EL (cell line): ENCODE measurements at regions not wholly inside any gene's neighbourhood (a gene's known extent, or its start where the extent isn't known, plus 50 kb on each side); places are given as distances from the start of the nearest gene placed in this dataset.

Experiments used
- DNase-seq: peaks from one replicate; pipeline ENCODE4 v3.0.0-alpha.2; 2016

DNA sequence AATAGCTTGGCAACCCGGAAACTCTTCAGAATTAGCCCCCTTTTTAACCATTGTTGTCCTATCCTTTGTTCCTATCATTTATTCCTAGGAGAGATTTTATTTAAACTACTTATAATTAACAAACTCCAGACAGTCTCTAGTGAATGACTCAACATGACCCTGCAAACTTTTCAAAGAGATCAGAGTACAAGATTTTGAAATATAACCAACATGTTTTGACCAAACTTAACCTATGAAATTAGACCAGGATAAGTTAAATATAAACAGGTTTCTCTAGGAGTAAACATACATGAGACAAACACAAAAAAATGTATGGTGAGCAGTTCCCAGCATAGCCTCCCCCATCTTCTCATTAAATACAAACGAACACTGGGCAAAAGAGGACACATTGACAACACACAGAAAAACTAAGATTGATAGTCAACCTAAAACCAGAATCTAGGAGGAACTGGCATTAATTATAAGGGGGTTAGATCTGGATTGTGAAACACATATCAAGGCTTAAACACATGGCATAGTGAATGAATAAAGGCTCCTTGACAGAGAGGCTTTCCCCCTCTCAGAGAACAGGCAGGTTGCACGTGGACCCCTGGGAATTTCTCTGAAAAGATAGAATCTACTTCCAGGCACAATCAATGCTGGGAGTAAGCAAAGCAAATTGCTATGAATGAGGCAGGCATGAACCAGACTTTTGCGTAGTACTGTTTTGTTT, 284.1 kb downstream of the IRS1 start:
- DNase-seq, result peak; percentile 15

DNA sequence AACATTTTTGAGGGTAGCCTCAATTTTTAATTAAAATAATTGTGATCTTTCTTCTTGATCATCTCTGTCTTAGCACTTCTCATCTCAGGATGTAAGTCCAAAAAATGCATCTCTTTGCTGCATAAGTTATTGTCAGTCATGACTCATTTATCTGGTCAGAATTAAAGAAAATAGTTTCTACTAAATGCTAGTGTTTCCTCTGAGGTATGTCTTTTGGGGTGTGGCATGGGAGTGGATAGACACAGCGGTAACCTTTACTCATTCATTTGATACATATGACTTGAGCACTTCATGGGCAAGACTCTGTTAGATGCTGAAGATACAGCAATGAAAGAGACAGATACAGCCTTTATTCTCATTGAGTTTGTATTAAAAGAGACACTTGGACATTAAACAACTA, 284.7 kb downstream of the IRS1 start:
- DNase-seq, result peak; percentile 46

DNA sequence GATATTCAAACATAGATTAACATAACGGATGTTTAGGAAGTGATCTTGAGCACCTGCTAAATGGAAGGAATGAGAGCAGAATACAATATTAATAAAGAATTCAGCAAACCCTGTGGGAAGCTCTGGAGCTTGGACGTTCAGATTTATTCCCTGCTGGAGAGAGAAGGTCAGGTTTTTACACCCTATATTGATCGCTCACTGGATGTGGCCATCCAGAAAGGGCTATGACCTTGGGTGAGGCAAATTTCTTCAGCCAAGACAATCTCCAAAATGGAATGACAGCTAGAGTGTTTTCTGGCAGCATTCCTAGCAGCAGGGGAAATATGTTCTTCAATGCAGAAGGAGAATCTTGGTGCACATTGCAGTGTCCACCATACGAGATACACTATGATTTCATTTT, 288.3 kb downstream of the IRS1 start:
- DNase-seq, result no peak

- DNase-seq, result no peak
These were observed 290.9 kb downstream of the IRS1 start for GRCh38 chr2:226508683-226509082.

DNA sequence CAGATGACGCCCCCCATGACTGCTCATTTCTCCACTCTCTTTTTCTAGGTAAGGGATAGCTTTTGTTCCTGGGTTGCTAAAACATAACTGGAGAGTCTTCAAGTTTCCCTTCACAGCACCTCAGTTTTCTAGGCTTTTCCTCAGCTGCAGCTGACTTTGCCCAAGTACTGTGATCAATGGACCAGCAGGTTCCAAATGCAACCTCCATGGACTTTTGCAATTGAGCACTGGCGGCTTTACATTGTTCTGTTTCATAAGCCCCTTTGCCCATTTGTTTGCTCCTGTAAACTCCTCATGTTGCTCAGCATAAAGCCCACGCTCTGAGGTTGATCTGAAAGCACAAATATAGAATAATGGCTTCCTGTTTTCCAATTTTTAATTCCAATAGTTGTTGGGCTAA, 291.6 kb downstream of the IRS1 start:
- DNase-seq, result no peak

- DNase-seq, result no peak
These were observed 302.3 kb downstream of the IRS1 start for GRCh38 chr2:226497146-226497909.

DNA sequence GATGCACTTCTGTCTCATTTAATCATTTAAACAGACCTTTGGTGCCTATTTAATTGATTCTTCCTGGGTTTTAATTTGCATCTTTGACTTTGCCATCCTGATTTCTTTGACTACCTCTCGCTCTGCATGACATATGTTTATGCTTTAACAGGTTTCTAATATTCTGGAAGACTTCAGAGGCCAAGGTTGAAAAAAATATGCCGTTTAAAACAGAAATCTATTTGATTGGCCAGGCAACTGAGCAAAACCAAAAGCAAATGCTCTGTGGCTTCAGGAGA, 303.4 kb downstream of the IRS1 start:
- DNase-seq, result no peak

GRCh38 chr2:226495466-226496272, 304.0 kb downstream of the IRS1 start:
- DNase-seq, result no peak

DNA sequence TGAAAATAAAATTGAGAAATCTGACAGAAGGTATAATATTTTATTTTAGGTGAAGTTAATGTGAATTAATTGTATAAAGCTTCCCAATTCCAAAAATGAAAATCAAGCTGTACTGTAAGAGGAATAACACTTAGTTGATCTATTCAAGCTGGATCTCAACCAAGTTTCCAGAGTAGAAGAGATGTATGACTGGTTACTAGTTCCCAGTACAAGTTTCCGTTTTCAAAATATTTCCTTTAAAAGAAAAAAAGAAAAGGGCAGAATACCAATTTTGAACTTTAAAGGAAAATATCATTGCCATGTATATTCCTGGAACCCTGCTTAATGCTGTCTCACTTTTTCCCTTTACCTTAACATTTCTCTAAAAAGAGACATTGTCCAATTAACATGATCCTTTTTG, 308.5 kb downstream of the IRS1 start:
- no peak for DNase-seq

- DNase-seq, result peak; percentile 90
These were observed 309.7 kb downstream of the IRS1 start for GRCh38 chr2:226489775-226490541.

DNA sequence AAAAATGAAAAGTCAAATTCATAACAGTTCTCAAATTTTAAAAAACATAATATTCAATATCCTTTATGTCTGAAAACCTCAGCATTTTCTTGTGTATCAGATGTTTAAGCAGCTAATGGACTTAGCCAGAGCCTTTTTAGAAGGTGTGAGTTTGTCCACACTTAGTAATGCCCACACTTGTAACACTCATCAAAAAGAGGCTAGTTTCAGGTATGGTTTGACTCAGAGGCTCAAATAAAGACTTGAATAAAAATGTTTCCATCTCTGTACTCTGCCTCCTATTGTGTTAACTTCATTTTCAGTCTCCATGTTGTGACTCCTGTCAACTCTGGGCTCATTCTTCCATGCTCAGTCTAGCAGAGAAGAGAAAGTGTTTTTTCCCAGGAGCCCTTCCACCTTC, 311.6 kb downstream of the IRS1 start:
- DNase-seq, result no peak

GRCh38 chr2:226487573-226487972, 312.0 kb downstream of the IRS1 start:
- no peak for DNase-seq

- DNase-seq, result peak; percentile 91
These were observed 315.6 kb downstream of the IRS1 start for GRCh38 chr2:226483745-226484619.

GRCh38 chr2:226483143-226483542, 316.5 kb downstream of the IRS1 start:
- DNase-seq, result no peak

DNA sequence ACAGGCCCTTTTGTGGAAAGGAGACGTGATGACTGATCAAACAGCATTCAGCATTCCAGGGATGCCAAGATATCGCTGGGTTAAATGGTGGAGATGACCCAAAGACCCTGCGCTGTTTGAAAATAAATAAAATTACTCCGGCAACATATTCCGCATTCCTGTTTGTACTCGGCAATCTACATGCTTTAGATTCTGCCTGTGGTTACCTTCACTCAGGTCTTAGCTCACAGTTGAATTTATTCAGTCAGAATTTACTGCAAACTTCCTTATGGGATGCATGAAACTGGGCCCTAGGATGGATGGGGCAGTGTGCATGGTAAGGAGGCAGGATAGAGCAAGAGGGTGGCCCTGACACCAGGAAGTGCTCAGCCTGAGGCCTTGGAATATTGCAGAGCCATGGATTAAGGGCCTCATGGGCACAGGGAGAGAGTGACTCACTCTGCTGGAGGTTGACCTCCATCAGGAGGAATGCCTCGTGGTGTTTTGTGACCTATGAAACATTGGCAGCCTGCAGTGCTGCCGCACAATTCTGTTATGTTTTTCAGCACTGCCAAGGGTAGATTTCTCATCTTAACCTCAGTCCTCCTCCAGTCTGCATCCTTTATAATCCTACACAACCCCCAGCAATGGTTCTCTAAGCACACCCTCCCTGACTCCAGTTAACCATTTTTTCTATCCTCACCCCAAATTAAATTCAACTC, 321.4 kb downstream of the IRS1 start:
- peak; percentile 98 for DNase-seq

- DNase-seq, result no peak
These were observed 322.2 kb downstream of the IRS1 start for GRCh38 chr2:226477221-226478108.

GRCh38 chr2:226475650-226476049, 324.0 kb downstream of the IRS1 start:
- DNase-seq, result peak; percentile 85

GRCh38 chr2:226474131-226474530, 325.5 kb downstream of the IRS1 start:
- DNase-seq, result no peak

DNA sequence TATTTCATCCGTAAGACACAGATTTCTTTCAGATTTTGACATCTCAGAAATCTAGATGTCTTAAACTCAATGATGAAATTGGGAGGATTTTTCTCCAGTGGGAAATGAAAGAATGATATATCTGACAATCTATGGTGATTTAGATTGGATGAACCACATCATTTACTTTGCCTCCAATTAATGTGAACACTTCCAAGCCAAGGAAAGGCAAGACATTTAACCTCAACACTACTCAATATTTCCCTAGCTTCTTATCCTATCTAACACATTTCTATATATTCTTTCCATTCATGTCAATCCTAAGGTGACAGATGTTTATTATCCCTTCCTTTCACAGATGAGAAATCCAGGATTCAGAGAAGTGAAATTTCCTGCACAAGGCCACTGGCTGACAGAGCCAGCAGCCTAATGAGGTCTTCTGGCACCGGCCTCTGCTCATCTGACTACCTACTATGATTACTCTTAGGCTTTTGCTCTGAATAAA, 327.6 kb downstream of the IRS1 start:
- no peak for DNase-seq

DNA sequence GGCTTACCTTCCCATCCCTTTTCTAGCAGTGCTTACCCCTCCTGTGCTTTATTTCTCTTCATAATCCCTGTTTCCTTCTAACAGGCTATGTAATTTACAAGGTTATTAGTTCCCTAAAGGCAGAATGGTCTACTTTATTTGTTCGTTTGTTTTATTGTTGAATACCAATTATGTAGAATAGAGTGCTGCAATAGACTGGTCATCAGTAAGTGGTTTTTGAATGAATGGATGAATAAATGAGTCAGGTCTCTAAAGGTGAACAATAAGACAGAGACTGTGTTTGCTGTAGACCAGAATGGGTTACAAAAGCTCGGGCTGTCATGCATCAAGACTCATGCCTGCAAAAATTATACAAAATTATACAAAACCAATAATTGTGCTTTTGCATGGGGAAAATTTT, 332.0 kb downstream of the IRS1 start:
- DNase-seq, result no peak
